ENCODE measurements at regions not wholly inside any gene's neighbourhood (a gene's known extent, or its start where the extent isn't known, plus 50 kb on each side); places are given as distances from the start of the nearest gene placed in this dataset.
A peak's percentile ranks its signal among the peaks of the same experiment; 100 is the strongest.
"Not testable (repeated sequence)": the region's sequence is repeated elsewhere in the genome, so short reads cannot be mapped to it uniquely, and the experiment has no call there.

DNA sequence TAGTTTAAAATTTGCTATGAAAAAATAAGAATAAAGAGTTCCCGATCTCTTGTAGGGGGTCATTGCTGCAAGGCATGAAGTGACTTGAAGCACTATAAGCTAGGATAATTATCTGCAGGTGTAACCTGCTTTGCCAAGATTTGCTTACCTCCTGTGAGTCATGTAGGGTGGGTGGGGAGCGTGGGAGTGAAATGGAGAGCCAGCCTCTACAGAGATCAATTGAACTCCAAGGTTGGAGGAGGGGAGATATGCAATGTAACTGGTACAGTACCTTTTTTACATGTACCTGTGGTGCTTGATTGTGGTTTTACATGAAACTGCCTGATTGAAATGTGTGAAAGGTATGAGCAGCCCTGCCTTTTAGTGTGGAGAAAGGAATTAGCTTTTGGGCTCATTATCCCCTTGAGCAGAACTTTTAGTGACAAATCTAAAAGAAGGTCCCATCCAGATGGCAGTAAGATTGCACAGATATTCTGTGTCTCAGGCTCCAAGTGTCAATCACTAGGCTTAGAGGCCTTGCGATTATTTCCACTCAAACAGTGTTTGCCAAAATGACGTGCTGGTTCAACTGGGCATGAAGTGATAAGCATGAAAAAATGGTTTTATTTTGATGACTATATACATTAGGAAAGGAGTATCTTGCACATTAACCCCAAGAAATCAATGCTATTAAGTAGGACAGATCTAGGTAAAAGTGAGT lies 138.6 kb upstream of the GRB10 start:
- TF ChIP-seq, protein P1, sequence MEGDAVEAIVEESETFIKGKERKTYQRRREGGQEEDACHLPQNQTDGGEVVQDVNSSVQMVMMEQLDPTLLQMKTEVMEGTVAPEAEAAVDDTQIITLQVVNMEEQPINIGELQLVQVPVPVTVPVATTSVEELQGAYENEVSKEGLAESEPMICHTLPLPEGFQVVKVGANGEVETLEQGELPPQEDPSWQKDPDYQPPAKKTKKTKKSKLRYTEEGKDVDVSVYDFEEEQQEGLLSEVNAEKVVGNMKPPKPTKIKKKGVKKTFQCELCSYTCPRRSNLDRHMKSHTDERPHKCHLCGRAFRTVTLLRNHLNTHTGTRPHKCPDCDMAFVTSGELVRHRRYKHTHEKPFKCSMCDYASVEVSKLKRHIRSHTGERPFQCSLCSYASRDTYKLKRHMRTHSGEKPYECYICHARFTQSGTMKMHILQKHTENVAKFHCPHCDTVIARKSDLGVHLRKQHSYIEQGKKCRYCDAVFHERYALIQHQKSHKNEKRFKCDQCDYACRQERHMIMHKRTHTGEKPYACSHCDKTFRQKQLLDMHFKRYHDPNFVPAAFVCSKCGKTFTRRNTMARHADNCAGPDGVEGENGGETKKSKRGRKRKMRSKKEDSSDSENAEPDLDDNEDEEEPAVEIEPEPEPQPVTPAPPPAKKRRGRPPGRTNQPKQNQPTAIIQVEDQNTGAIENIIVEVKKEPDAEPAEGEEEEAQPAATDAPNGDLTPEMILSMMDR (conservative IDR thresholded peaks at IDR 0.05; ENCODE audit: low read depth, low read length) = no peak
- H3K4me3 ChIP-seq (ENCODE audit: low read depth, low read length) = no peak overlapping the region
- DNase-seq (ENCODE audit: low read depth) = no peak

DNA sequence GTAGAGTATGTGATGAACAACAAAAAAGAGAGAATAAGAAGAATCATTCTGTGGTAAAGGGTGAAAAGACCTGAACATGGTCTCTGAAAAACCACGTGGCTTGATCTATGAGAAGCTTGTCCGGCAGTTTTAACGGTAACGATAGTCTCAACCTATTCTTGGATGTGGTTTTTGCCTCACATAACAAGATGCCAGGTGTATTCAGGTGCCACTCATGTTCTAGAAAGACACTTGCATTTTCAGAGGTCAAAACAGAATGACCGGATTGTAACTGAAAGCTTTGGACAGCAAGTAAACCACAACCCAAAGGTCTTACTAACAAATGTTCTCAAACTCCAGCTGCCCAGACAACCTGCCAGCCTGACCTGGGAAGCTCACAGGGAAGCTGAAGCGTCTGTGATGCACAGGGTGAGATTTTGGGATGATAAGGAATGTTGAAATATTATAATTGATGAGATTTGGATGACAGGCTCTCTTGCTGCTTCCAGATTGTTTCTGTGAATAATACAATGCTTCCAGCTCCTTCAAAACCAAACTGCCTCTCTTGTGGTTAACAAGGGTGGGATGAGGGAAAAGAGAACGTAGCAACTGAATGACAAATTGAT lies 137.4 kb upstream of the GRB10 start:
- no peak for DNase-seq (ENCODE audit: low read depth)
- TF ChIP-seq, protein P1 (conservative IDR thresholded peaks at IDR 0.05; ENCODE audit: low read depth, low read length) = no peak

DNA sequence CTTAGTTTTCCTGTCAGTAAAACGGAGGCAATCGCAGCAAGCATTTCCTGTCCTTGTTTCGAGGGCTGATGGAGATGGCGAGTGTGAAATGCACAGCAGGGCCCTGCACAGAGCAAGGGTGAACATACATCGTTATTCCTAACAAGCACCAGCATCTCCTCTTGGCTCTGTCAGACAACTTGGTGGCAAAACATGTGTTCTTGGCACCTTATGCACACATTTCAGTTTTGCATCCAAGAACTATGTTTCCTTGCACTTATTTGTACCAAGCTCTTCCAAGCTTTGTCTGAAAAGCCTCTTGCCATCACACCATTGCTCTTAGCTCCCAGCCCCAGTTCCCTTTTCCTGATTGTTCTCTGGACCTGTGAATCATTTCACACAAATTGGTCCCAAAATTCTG lies 132.9 kb upstream of the GRB10 start:
- DNase-seq (ENCODE audit: low read depth) = no peak
- no peak overlapping the region for H3K4me3 ChIP-seq (ENCODE audit: low read depth, low read length)
- TF ChIP-seq, protein P1 (conservative IDR thresholded peaks at IDR 0.05; ENCODE audit: low read depth, low read length) = no peak

More for the DNA sequence above, 137.4 kb upstream of the GRB10 start:
- no peak overlapping the region for H3K4me3 ChIP-seq (ENCODE audit: low read depth, low read length)

DNA sequence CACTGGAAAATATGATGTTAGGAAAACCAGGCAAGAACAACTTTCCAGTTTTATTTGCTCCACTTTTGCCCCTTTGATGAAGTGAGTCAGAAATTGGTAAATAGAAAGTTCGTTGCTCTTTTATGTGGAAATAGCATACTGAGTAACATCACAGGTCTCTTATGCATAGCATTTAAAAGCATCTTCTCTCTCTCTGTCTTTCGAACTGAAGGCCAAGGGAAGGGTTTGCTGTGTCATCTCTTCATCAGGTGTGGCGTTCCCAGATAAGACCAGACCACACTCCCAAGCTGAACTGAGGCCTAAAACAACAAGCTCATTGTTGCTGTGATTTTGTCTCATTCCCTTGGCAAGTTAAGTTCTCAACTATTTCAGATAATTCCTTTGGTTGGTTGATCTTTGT lies 131.8 kb upstream of the GRB10 start:
- DNase-seq (ENCODE audit: low read depth) = no peak
- TF ChIP-seq, protein P1 (conservative IDR thresholded peaks at IDR 0.05; ENCODE audit: low read depth, low read length) = no peak
- H3K4me3 ChIP-seq (ENCODE audit: low read depth, low read length) = no peak overlapping the region

DNA sequence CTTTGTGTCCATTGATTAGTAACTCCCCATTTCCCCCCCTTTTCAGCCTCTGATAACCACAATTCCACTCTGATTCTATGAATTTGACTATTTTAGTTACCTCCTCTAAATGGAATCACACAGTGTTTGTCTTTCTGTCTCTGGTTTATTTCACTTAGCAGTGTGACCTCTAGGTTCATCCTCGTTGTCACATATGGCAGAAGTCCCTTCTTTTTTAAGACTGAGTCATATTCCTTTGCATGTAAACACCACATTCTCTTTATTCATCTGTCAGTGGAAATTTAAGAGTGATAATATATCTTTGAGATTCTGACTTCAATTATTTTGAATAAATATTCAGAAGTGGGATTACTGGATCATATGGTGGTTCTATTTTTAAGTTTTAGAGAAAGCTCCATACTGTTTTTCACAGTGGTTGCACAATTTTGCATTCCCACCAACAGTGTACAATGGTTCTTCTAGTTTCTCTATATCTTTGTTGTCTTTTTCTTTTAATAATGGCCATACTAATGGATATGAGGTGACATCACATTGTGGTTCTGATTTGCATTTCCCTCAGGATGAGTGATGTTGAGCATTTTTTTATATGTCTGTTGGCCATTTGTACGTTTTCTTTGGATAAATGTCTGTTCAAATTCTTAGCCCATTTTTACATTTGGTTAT lies 126.1 kb upstream of the GRB10 start:
- no peak for DNase-seq (ENCODE audit: low read depth)
- TF ChIP-seq, protein P1 (conservative IDR thresholded peaks at IDR 0.05; ENCODE audit: low read depth, low read length) = no peak
- no peak overlapping the region for H3K4me3 ChIP-seq (ENCODE audit: low read depth, low read length)

DNA sequence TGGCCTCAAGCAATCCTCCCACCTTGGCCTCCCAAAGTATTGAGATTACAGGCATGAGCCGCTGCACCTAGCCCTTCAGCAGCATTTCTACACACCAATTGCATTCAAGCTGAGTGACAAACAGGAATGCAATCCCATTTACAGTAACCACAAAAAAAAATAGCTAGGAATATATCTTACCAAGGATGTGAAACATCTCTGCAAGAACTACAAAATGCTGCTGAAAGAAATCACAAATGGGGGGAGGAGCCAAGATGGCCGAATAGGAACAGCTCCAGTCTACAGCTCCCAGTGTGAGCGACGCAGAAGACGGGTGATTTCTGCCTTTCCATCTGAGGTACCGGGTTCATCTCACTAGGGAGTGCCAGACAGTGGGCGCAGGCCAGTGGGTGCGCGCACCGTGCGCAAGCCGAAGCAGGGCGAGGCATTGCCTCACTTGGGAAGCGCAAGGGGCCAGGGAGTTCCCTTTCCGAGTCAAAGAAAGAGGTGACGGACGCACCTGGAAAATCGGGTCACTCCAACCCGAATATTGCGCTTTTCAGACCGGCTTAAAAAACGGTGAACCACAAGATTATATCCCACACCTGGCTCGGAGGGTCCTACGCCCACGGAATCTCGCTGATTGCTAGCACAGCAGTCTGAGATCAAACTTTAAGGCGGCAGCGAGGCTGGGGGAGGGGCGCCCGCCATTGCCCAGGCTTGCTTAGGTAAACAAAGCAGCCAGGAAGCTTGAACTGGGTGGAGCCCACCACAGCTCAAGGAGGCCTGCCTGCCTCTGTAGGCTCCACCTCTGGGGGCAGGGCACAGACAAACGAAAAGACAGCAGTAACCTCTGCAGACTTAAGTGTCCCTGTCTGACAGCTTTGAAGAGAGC lies 116.1 kb upstream of the GRB10 start:
- H3K4me3 ChIP-seq (ENCODE audit: low read depth, low read length) = not testable (repeated sequence)
- DNase-seq (ENCODE audit: low read depth) = peak; percentile 1

DNA sequence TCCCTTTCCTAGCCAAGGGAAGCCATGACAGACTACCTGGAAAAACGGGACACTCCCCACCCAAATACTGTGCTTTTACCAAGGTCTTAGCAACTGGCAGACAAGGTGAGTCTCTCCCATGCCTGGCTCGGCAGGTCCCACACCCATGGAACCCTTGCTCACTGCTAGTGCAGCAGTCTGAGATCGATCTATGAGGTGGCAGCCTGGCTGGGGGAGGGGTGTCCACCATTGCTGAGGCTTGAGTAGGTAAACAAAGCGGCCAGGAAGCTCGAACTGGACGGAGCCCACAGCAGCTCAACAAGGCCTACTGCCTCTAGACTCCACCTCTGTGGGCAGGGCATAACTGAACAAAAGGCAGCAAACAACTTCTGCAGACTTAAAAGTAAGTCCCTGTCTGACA lies 104.4 kb upstream of the GRB10 start:
- not testable (repeated sequence) for DNase-seq (ENCODE audit: low read depth); H3K4me3 ChIP-seq (ENCODE audit: low read depth, low read length)

Measured in choroid plexus epithelial cell (primary cell).